Pons (tissue), 1 donor: ENCODE measurements at regions not wholly inside any gene's neighbourhood (a gene's known extent, or its start where the extent isn't known, plus 50 kb on each side); places are given as distances from the start of the nearest gene placed in this dataset.

Experiments used
- DNase-seq: peaks from one replicate; pipeline ENCODE4 v3.0.0-alpha.2; 2016; ENCODE audit warnings: low spot score

- DNase-seq = no peak
Observed at GRCh38 chr18:49656073-49656692, 94.3 kb downstream of the LIPG start.

DNA sequence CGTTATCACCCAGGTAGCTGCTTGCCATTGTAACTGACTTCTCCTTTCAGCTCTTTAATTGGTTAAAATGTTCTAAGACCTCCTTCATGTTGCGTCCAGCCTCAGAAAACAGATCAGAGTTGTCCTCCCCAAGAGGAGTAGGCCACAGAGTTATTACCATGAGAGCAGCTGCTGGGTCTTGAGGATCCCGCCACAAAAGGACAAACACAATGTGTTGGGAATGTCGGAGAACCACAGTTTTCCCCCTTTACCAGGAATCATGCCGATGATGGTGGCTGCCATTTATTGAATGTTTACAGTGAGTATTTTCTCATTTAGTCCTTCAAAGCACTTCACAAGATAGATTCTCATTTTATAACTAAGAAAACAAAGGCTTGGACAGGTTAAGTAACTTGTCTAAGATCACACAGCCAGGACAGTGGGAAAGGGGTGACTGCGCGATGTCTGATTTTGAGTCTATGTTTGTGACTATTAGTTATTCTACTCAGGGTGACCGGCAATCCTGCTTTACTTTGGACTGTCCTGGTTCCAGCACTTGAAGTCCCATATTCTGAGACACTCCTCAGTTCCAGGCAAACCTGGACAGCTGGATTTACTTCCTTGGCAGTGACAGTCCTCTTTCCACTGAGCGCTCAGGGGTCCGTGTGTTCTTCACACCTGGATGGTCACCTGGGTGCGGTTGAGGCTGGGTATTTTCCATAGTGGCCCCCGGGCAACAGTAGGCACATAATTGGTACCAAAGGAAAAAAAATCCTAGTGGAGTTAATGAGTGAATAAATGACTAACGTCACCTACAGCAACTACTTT lies 93.6 kb downstream of the LIPG start:
- DNase-seq = no peak

- DNase-seq = no peak
Observed at GRCh38 chr18:49654347-49654746, 92.5 kb downstream of the LIPG start.

DNA sequence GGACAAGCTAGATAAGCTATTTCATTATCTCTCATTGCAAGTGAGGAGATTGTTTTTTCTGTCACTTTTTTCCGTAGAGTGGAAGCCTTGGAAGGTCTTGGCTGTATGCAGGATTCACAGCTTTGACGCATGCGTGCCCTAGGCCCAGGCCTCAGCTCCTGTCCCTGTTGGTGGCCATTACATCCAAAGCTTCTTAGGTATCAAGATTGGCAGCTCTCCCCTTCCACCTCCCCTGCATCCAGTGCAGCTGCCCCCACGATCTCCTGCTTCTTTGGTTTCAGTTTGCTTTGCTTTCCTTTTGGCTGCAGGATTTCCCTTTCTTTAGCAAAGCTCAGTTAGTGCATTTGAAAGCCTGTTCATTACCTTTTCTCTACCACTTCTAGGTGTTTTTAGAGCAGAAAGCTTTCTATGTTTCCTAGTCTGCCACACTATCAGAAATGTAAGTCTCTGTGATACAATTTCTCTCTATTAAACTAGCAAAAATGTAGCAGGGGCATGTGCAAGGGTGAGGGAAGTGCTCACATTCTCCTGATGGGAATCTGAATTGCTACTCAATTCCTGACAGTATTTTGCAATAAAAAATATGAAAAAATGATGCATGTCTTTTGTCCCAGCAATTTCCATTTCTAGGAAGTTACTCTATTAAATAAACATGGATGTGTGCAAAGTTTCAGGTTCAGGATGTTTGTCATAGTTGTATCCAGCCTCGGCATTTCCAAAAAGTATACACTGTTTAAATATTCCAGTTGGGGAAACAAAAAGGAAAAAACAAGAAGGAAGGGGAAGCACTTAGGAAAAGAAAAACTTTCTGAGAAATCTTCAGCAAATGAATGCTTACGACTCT lies 91.2 kb downstream of the LIPG start:
- DNase-seq = no peak

- DNase-seq = no peak
Observed at GRCh38 chr18:49651033-49651432, 89.2 kb downstream of the LIPG start.

DNA sequence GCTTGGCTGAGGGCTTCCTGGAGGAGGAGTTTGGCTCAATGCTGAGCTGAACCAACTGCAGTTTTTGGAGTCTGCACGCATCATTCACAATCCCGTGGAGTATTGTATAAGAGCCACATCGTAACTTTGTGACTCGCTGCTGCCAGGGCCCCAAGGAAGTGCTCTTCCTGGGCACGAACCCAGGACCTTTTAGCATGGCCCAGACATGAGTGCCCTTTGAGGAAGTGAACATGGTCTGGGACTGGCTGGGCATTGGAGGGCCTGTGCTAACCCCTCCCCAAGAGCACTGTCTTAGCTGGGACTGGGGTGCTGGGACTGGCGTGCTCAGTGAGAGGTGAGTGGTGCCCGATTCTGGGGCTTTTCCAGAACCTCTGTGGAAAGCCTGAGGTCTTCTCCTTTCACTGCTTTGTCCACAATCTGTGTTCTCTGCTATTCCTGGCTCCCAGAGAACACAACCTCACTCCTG lies 88.6 kb downstream of the LIPG start:
- DNase-seq = no peak

- no peak for DNase-seq
Observed at GRCh38 chr18:49648811-49649210, 87.0 kb downstream of the LIPG start.
